Limb (tissue), 2 donors: ENCODE measurements at regions not wholly inside any gene's neighbourhood (a gene's known extent, or its start where the extent isn't known, plus 50 kb on each side); places are given as distances from the start of the nearest gene placed in this dataset.
"Not testable (repeated sequence)": the region's sequence is repeated elsewhere in the genome, so short reads cannot be mapped to it uniquely, and the experiment has no call there.

Source experiments
- DNase-seq, 2 donors: peaks; one replicate each; pipeline ENCODE4 v3.0.0-alpha.2; 2016; ENCODE audit errors: extremely low spot score in 2 of 2

DNA sequence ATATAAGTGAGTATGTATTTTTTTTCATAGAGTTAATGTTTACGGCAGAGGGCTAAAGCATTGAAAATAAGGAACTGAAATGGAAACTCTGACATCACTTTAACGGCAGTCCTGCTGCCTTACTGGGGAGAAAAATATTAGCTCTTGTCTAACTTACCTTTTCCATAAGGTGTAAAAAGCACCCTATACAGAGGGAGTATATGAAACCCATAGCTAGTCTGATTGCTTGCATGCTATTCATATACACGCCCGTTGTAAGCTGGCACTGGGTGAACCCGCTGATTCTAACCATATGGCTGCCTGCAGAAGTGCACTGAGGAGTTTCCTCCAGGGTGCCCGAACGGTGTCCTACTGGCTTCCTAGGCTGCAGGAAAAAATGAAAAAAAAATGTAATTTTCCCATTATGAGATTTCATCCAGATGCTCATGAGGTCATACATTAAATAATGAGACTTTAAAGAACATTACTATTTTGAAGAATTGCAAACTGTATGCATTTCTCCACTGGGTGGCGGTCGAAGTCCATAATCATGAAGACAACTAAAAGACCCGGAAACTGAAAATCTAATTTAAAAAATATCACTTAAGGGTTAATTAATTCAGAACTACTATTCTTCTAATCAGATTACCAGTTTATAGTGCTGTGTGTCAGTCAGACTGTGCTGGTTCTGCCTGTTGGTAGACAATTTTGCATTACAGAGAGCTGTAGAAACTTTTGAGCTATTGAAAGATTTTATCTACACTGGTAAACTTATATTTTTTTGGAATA lies 144.7 kb downstream of the ALX1 start:
- peak; percentile 34 to 54 for DNase-seq

DNA sequence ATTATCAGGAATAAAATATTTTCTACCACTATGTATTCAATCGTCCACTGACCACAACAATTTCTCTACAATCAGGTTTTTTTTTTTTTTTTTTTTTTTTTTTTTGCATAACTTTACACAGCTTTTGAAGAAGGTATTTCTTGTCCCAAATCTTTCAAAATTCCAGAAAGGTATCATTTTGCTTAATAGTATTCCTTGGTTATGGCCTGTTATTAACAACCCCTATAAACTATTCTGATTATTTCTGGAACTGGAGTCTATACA lies 145.3 kb downstream of the ALX1 start:
- DNase-seq: no peak

DNA sequence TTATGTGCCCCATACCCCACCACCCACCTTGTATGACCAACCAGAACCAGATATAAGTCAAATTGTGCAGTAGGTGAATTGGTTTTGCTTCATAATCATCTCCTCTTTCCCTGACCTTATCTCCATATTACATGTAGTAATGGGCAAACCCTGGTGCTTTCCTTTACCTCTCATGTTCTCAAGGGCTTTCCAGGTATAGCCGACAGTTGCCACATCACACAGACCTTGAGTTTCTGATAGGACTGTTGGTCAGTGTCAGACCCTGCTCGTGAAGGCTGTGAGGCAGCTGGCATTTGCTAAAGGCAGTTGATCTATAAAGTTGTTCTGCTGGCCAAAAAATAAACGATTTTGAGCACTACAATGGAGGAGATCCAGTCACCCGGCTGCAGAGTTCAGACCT lies 145.9 kb downstream of the ALX1 start:
- DNase-seq: no peak

DNA sequence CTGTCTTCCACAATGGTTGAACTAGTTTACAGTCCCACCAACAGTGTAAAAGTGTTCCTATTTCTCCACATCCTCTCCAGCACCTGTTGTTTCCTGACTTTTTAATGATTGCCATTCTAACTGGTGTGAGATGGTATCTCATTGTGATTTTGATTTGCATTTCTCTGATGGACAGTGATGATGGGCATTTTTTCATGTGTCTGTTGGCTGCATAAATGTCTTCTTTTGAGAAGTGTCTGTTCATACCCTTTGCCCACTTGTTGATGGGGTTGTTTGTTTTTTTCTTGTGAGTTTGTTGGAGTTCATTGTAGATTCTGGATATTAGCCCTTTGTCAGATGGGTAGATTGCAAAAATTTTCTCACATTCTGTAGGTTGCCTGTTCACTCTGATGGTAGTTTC lies 153.1 kb downstream of the ALX1 start:
- not testable (repeated sequence) for DNase-seq

DNA sequence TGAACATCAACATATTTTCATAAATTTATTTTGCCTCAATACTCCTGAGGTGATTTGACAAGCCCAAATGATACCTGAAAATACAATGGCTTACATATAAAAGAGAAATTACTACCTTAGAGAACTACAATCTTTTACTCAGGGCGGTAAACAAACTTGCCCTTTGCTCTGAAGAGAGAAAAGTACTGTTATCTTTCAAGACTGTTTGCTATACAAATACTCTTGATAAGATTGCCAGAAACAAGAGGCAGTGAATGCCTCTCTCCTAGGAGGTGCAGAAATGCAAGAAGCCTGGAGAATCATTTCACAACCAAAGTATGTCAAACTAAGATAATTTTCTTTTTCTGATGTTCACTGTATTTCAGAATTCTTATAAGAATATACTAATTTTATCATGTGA lies 160.3 kb downstream of the ALX1 start:
- no peak for DNase-seq

DNA sequence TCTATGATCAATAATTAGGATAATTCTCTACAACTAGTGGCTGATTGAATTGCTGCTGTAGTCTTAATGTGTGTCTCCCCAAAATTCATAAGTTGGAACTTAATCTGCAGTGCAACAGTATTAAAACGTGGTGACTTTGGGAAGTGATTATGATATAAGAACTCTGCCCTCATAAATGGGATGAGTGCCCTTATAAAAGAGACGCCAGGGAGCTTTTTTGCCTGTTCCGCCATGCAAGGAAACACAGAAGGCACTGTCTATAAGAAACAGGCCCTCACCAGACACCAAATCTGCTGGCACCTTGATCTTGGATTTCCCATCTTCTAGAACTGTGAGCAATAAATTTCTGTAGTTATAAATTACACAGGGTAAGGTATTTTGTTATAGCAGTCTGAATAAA lies 161.0 kb downstream of the ALX1 start:
- DNase-seq: no peak

DNA sequence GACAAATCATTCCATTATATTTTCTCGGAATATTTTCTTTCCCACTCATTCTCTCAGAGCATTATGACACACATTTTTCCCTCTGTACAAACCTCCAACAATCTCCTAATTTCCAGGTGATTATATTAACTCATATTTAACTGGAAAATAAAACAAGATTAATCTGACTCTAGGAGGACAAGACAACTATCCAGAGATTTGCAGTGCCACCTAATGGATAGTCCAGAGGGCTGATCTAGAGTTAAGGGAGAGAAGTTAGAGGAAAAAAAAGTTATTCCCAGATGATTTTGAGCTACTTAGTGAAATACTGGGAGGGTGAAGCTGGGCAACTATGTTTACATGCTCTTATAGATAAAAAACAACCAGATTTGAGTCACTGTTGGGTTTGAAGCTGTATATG lies 161.7 kb downstream of the ALX1 start:
- no peak for DNase-seq

DNA sequence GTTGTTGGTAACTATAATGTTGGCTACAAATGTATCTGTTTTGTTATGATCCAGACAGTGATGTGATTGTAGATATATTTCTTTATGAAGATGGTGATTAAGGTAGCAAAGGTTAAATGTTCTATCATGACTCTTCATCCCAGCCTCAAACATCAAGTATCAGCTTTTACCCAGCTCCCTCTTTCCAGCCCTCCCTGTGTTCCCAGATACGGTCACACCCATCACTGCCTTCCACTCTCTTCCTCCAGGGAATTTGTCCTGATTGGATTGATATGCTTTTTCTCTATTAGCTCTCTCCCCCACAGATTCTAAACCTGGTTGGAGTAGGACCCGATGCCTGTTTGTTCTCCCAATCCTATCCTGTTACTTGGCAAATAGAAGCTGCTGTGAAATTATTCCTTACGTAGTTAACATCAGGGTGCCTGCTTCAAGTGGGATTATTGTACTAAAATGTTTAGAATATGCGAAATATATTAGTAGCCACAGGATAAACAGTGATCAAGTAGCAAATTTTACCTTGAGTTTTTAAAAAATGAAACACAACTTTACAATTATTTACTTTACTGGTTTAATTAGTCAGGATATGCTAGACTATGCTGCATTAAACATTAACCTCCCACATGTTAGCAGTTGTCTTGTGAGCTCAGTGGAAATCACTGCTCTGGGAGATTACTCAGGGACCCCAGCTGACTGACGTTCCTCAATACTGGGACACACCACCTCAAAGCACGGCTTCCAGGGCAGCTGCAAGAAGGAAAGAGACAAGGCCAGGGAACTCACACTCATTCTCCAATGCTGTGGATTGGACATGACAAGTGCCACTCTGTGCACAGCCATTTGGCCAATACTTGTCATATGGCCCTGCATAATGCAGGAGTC lies 165.3 kb downstream of the ALX1 start:
- no peak for DNase-seq

DNA sequence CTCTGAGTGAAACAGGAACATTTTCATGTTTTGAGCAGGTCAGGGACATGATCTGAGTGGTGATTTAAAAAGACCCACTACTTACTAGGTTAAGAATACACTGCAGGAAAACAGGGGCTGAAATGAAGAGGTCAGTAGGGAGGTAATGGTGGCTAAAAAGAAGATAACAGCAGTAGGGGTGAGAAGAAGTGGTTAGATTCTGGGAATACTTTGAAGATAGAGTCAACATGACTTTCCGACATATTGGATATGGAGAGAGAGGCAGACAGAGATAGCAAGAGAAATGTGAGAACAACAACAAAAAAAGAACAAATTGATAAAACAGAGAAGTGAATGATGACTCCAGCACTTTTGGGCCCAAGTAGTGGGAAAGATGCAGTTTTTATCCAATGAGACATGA lies 168.0 kb downstream of the ALX1 start:
- no peak for DNase-seq

DNA sequence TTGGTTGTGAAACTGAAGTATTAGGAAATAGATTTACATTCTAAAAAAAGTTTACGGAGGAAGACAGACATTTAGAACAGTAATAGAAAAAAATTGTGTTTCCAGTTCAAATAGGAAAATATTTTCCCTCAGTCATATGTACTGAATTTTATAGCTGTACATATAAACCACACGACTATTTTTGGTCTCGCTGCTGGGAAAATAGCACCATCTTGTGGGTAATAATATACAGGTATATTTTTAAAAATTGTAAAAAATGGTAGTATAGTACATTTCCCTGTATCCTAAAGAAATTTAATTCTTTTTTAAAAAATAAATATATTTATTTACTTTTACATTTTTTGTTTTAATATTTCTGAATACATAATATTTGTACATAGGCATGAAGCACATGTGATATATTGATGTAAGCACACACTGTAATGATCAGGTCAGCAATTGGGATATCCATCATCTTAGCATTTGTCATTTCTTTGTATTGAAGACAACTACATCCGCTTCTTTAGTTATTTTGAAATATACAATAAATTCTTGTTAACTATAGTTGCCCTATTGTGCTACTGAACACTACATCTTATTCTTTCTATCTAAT lies 168.6 kb downstream of the ALX1 start:
- DNase-seq: peak in 1 of 2 donors; percentile 50

DNA sequence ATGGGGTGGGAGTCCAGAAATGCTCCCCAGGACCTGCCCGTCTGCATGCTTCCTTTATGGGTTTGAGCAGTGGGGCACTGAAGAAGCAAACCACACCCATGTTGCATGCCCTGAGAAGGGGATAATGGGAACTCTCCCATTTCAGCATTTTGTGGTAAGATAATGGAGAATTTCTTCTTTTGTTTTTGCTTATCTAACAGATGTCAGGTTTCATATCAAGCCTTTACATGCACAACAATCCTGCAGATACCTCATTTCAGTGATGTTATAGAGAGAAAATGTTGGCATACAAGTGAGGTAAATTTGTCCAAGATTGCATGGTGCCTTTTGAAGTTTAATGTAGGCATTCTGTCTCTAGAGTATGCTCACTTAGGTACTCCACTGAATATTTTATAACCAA lies 177.0 kb downstream of the ALX1 start:
- DNase-seq: no peak

DNA sequence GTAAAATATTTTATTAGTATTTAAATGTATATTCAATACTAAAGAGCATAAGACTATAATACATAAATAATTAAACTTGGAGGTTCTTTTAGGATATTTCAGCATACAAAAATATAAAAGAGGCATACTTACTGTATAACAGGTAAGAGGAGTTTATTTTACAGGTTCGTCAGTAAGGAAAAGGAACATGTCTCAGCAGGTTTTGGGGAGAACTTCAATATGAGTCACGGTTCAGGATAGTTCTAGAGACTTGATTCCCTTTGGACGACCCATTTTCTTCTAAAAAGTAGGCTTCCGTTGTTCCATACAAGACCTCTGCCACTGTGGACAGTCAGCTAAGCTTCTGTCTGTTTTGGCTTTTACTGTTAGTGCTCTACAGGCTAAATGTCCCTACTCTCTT lies 181.1 kb downstream of the ALX1 start:
- DNase-seq: no peak

DNA sequence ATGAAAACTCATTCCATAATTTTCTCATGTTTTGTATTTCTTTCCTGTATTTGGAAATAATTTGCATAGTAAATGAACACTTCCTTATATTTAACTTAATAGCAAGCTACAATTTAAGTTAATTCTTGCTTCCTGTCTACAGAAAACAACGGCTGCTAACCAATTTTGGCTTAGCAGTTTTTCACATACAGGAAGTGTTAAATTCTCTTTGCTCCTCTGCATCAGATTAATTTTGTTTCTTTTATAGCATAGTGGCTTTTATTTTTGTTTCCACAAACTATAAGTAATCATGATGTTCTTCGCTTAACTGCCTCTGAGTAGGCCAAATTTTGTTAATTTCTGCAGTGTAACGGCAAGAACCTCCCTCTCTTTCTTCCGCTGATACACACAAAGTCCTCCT lies 182.9 kb downstream of the ALX1 start:
- DNase-seq: no peak

DNA sequence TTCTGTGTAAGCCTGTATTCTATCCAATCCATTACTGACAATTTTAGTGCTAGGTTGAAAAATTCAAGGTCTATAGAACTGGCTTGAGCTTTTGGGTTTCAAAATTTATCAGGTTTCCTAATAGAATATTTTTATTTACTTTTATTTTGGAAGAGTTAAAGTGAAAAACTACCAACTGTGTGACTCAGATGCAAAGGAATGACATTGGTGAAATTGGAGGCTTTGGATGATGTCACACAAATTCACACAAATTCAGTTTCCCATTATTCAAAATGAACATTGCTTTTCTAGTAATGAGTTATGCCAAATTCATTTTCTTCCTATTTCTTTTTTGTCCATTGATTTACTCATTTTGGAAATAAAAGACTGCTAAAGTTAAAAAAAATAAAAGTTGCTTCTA lies 186.9 kb downstream of the ALX1 start:
- no peak for DNase-seq

DNA sequence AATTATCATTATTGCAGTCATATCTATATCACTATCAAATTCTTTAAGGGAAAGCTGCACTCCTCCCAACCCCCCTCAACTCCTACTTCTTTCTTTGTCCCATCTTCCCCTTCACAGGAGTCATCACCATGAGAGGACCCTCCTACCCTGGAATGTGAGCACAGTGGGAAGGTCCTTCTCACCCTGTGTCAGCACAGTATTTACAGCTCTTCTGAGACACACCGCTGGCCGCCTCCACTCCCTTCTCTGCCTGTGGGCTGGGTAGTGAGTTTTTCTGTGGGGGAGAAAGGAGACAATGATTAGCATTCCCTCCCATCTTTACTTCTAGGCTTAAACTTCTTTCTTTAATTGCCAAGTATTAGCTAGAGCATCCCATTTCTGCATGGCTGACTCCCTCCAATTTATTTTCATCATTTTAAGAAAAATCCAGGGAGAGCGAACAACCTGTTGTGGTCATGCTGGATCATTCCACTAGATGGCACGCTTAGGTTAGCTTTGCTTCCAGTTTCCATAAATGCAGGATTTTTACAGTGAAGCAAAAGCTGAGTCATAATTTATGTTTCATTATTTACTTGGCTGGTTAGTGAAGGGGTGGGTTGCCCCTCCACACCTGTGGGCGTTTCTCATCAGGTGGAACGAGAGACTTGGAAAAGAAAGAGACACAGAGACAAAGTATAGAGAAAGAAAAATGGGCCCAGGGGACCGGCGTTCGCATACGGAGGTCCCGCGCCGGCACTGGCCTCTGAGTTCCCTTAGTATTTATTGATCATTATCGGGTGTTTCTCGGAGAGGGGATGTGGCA lies 188.5 kb downstream of the ALX1 start:
- peak; percentile 56 to 66 for DNase-seq

DNA sequence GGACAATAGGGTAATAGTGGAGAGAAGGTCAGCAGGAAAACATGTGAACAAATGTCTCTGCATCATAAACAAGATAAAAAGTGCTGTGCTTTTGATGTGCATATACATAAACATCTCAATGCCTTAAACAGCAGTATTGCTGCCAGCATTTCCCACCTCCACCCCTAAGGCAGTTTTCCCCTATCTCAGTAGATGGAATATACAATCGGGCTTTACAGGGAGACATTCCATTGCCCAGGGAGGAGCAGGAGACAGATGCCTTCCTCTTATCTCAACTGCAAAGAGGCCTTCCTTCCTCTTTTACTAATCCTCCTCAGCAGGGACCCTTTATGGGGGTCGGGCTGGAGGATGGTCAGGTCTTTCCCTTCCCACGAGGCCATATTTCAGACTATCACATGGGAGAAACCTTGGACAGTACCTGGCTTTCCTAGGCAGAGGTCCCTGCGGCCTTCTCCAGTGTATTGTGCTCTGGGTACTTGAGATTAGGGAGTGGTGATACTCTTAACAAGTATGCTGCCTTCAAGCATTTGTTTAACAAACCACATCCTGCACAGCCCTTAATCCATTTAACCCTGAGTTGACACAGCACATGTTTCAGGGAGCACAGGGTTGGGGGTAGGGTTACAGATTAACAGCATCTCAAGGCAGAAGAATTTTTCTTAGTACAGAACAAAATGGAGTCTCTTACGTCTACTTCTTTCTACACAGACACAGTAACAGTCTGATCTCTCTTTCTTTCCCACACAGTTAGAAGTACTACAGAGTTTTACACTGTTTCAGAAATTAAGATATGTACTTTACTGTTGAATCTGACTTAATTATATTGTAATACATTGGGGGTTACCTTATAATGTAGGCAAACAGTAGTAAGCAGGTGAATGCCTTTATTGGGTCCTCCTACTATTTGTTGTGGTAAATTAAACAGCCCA lies 189.4 kb downstream of the ALX1 start:
- not testable (repeated sequence) for DNase-seq

DNA sequence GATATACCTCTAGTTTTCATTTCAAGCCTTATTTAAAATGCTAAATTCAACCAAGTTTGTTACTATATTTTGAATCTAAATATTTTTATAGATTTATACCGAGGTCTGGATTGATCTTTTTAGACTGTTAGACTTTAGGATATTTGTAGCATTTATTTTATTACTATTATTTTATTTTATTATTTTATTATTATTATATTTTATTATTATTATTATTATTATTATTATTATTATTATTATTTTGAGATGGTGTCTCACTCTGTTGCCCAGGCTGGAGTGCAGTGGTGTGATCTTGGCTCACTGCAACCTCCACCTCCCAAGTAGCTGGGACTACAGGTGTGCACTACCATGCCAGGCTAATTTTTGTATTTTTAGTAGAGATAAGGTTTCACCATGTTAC lies 195.3 kb downstream of the ALX1 start:
- DNase-seq: not testable (repeated sequence)

DNA sequence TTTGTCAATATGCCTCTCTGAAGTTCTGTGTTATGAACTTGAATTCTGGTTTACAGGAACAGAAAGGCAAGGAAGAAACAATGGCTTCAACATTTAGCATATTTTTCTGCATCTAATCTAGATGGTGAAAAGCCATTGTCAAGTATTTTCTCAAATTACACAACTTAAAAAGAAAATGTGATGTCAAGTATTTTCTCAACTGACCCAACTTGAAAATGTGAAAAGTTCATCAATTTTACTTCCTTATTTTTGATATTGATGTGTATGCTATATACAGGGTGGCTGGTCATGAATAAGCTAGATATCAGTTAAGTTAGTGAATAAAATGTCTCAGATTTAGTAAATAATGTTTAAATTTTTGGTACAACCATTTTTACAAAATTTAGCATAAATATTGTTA lies 196.7 kb downstream of the ALX1 start:
- DNase-seq: no peak

DNA sequence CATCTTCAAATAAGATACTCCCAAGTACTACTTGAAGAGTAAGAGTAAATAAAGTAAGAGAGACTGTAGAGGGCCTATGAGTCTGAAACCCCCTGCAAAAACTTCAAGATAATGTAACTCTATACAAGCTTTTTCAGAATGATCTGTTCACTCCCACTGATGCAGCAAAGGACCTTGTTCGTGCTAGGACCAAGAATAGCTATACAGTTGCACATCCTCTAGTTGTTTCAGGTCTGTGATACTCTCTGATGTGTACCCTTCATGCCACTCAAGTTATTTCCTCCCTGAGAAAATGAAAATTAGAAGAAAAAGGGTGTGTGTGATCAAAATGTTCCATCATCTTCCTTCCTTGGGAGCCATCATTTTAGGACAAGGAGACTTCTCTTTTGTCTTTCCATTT lies 204.4 kb downstream of the ALX1 start:
- DNase-seq: no peak

DNA sequence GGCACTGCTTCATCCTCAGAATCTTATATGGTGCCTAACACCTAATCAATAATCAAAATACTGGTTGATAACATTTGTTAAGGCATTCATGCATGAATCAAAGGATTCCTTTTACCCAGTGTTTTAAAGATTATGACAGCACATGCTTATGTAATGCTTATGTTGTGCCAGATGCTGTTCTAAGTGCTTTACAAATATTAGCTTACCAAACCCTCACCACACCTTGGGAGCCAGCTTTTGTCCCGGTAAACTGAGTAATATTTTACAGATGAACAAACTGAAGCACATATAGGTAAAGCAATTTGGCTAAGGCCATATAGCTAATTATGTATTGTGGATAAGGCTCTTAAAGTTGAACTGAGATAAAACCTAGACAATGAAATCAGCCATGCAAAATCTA lies 209.2 kb downstream of the ALX1 start:
- no peak for DNase-seq

DNA sequence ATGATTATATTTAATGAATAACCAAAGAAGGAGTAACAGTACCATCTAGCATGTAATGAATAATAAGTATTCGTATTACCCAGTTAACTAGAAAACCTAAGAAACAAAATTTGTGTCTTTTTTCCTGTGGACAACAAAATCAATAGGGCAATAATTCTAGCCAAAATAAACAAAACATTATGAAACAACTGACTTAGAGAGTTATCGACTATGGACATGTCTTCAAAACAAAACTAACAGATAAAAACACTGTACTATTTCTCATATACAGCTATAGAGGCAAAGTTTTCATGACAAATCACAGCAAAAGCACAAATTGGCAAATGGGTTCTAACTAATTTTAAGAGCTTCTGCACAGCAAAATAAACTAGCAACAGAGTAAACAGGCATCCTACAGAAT lies 224.1 kb downstream of the ALX1 start:
- DNase-seq: no peak
